Mesothelial cell of epicardium (in vitro differentiated cells): ENCODE measurements at regions not wholly inside any gene's neighbourhood (a gene's known extent, or its start where the extent isn't known, plus 50 kb on each side); places are given as distances from the start of the nearest gene placed in this dataset.

Experiments used
- DNase-seq, 2 experiments: peaks; one replicate each; pipeline ENCODE4 v3.0.0; 2021; ENCODE audit warnings: low spot score in 2 of 2; ENCODE audit not compliant: unreplicated experiment in 2 of 2
- H3K27ac Mint-ChIP-seq: 2 replicates; pipeline ENCODE4 v1.8.0; 2021; ENCODE audit warnings: mixed read lengths
- H3K27me3 Mint-ChIP-seq: 2 replicates; pipeline ENCODE4 v1.8.0; 2021; ENCODE audit warnings: low read depth, mixed read lengths
- H3K36me3 Mint-ChIP-seq: 2 replicates; pipeline ENCODE4 v1.8.0; 2021; ENCODE audit warnings: mixed read lengths
- H3K4me1 Mint-ChIP-seq: 2 replicates; pipeline ENCODE4 v1.8.0; 2021; ENCODE audit warnings: mixed read lengths
- H3K4me3 Mint-ChIP-seq: 2 replicates; pipeline ENCODE4 v1.8.0; 2021; ENCODE audit warnings: mild to moderate bottlenecking, moderate library complexity, mixed read lengths
- H3K9me3 Mint-ChIP-seq: 2 replicates; pipeline ENCODE4 v1.8.0; 2021; ENCODE audit warnings: mixed read lengths
- CTCF ChIP-seq: fragments of 200-600 bp; sonication (generic); IDR thresholded peaks from one replicate; pipeline ENCODE4 v1.5.0; 2021; ENCODE audit warnings: antibody characterized with exemption; ENCODE audit not compliant: unreplicated experiment

- Mint-ChIP-seq H3K4me1 (peaks cover 13% of the 10 kb centered on the region), H3K27me3 (no peaks in the 10 kb centered on the region), H3K9me3 (peaks cover 37% of the 10 kb centered on the region), H3K36me3 (peaks cover 2% of the 10 kb centered on the region), H3K27ac (no peak overlapping the region), H3K4me3 (no peak overlapping the region)
- no peak for DNase-seq
- no peak for TF ChIP-seq CTCF
These were observed 320.2 kb downstream of the MAP2K6 start for GRCh38 chr17:69734656-69735055.

GRCh38 chr17:69735285-69735684 lies 320.8 kb downstream of the MAP2K6 start:
- peaks cover 2% of the 10 kb centered on the region for H3K36me3 Mint-ChIP-seq
- no peak for DNase-seq
- H3K27me3 Mint-ChIP-seq = no peaks in the 10 kb centered on the region

GRCh38 chr17:69743091-69743490 lies 328.6 kb downstream of the MAP2K6 start:
- DNase-seq = no peak
- Mint-ChIP-seq H3K4me3 (no peak overlapping the region), H3K9me3 (peaks cover 36% of the 10 kb centered on the region), H3K27me3 (no peaks in the 10 kb centered on the region), H3K36me3 (peaks cover 2% of the 10 kb centered on the region), H3K27ac (no peak overlapping the region), H3K4me1 (no peaks in the 10 kb centered on the region)
- no peak for TF ChIP-seq CTCF

More at GRCh38 chr17:69735285-69735684, 320.8 kb downstream of the MAP2K6 start:
- Mint-ChIP-seq H3K9me3 (peaks cover 42% of the 10 kb centered on the region), H3K4me3 (no peak overlapping the region), H3K27ac (no peak overlapping the region), H3K4me1 (peaks cover 10% of the 10 kb centered on the region)
- no peak for TF ChIP-seq CTCF

- TF ChIP-seq CTCF = no peak
- Mint-ChIP-seq H3K36me3 (no peaks in the 10 kb centered on the region), H3K27me3 (no peaks in the 10 kb centered on the region), H3K4me3 (no peak overlapping the region), H3K4me1 (no peaks in the 10 kb centered on the region), H3K27ac (no peak overlapping the region), H3K9me3 (peaks cover 23% of the 10 kb centered on the region)
- no peak for DNase-seq
These were observed 330.1 kb downstream of the MAP2K6 start for GRCh38 chr17:69744512-69745070.

GRCh38 chr17:69749911-69750310 lies 325.1 kb upstream of the KCNJ16 start:
- DNase-seq = no peak
- no peak overlapping the region for H3K4me3 Mint-ChIP-seq
- no peaks in the 10 kb centered on the region for H3K4me1 Mint-ChIP-seq
- no peaks in the 10 kb centered on the region for H3K27me3 Mint-ChIP-seq
- H3K9me3 Mint-ChIP-seq = peaks cover 11% of the 10 kb centered on the region
- no peak overlapping the region for H3K27ac Mint-ChIP-seq
- no peak for TF ChIP-seq CTCF
- H3K36me3 Mint-ChIP-seq = no peaks in the 10 kb centered on the region
